Stomach (tissue), 8 donors: ENCODE measurements at regions not wholly inside any gene's neighbourhood (a gene's known extent, or its start where the extent isn't known, plus 50 kb on each side); places are given as distances from the start of the nearest gene placed in this dataset.

Source experiments
- DNase-seq, 2 donors: peaks; one replicate each; pipeline versions ENCODE4 v3.0.0 to v3.0.0-alpha.2; 2013 to 2019
- H3K27ac ChIP-seq, 5 donors: fragments of 200-600 bp in 4 of 5; sonication (generic) in 4 of 5; one replicate each; pipeline ENCODE4 v1.5.1; 2013 to 2019; ENCODE audit warnings: mild to moderate bottlenecking in 1 of 5, moderate library complexity in 1 of 5
- H3K27me3 ChIP-seq, 3 donors: fragments of 200-600 bp; sonication (generic); one replicate each; pipeline ENCODE4 v1.5.1; 2017 to 2019; ENCODE audit warnings: mixed run types in 1 of 3
- H3K36me3 ChIP-seq, 4 donors: fragments of 200-600 bp; sonication (generic); 1 replicate in 3 of 4; 2 replicates in 1 of 4; pipeline ENCODE4 v1.5.1; 2016 to 2019
- H3K4me1 ChIP-seq, 4 donors: fragments of 200-600 bp; sonication (generic); one replicate each; pipeline ENCODE4 v1.5.1; 2016 to 2019
- H3K4me3 ChIP-seq, 4 donors: fragments of 200-600 bp; sonication (generic) in 3 of 4; one replicate each; pipeline ENCODE4 v1.5.1; 2016 to 2019; ENCODE audit warnings: mild to moderate bottlenecking in 1 of 4
- H3K9me3 ChIP-seq, 4 donors: fragments of 200-600 bp; sonication (generic); one replicate each; pipeline ENCODE4 v1.5.1; 2016 to 2019
- CTCF ChIP-seq, 7 experiments: fragments of 450-650 bp in 4 of 7; fragments of 200-600 bp in 3 of 7; sonication (generic) in 3 of 7; IDR thresholded peaks; one replicate each; pipeline ENCODE4 v1.5.1; 2016 to 2019; ENCODE audit warnings: antibody characterized with exemption in 7 of 7, control low read depth in 2 of 7, mild to moderate bottlenecking in 1 of 7
- EP300 ChIP-seq: sonication (generic); formaldehyde crosslinking; IDR thresholded peaks from one replicate; pipeline ENCODE4 v1.6.1; 2017; ENCODE audit warnings: antibody characterized with exemption
- POLR2A ChIP-seq, 4 donors: fragments of 450-650 bp; IDR thresholded peaks; one replicate each; pipeline ENCODE4 v1.6.1; 2016; ENCODE audit warnings: antibody characterized with exemption in 4 of 4, control low read depth in 2 of 4, mild to moderate bottlenecking in 1 of 4, moderate library complexity in 1 of 4
- POLR2AphosphoS5 ChIP-seq, 3 donors: sonication (generic); formaldehyde crosslinking; IDR thresholded peaks; one replicate each; pipeline ENCODE4 v1.6.1; 2016; ENCODE audit warnings: antibody characterized with exemption in 3 of 3
- WGBS, 5 donors: extraction: QIAGEN DNeasy Blood & Tissue Kit in 3 of 5; methylation state at CpG; one replicate each; pipeline versions ENCODE4 v1.1.5 to v1.1.7; 2013 to 2018; 5-methylcytosine and 5-hydroxymethylcytosine counted together
- intact Hi-C: fragments of 100-400 bp; cut with DNase I; formaldehyde crosslinking; loops from one replicate; pipeline ENCODE4 v1.15.1; 2023; ENCODE audit warnings: low total_unique reads
- donor health status: healthy with polysubstance abuse.
- donor health status: Bipolar disorder and iron deficiency.
- donor health status: healthy.

- no peaks in the 10 kb centered on the region for H3K27me3 ChIP-seq
- no peak overlapping the region for H3K4me3 ChIP-seq
- no peaks in the 10 kb centered on the region for H3K4me1 ChIP-seq
- H3K27ac ChIP-seq: no peak overlapping the region
- 87 to 96% (median 90%) methylated on average over 2 of the region's 2 CpGs for WGBS, 5 donors
- H3K9me3 ChIP-seq: peaks cover 0 to 15% (median 3%) of the 10 kb centered on the region in 4 donors
- TF ChIP-seq CTCF (IDR thresholded peaks at IDR 0.05): no peak
- TF ChIP-seq POLR2AphosphoS5 (IDR thresholded peaks at IDR 0.05): no peak
- TF ChIP-seq POLR2A (IDR thresholded peaks at IDR 0.05): no peak
- TF ChIP-seq EP300: no peak
- DNase-seq: no peak
- intact Hi-C loops: no loop called here
- no peaks in the 10 kb centered on the region for H3K36me3 ChIP-seq
Observed at GRCh38 chr2:4670331-4670730, 967.0 kb downstream of the DCDC2C start.

- Histone ChIP-seq H3K27me3 (no peaks in the 10 kb centered on the region), H3K4me1 (no peaks in the 10 kb centered on the region), H3K4me3 (peak overlapping the region in 1 of 4 donors; percentile 3), H3K9me3 (peaks cover 0 to 16% (median 3%) of the 10 kb centered on the region in 4 donors), H3K36me3 (no peaks in the 10 kb centered on the region), H3K27ac (no peak overlapping the region)
- TF ChIP-seq EP300 (no peak), CTCF (IDR thresholded peaks at IDR 0.05) (no peak), POLR2AphosphoS5 (IDR thresholded peaks at IDR 0.05) (no peak), POLR2A (IDR thresholded peaks at IDR 0.05) (no peak)
- WGBS, 5 donors: 85 to 95% (median 88%) methylated on average over 13 of the region's 13 CpGs
- DNase-seq: no peak
- intact Hi-C loops: no loop called here
Observed at GRCh38 chr2:4673025-4673489, 969.7 kb downstream of the DCDC2C start.

- TF ChIP-seq POLR2AphosphoS5 (IDR thresholded peaks at IDR 0.05): no peak
- intact Hi-C loops: no loop called here
- Histone ChIP-seq H3K27ac (no peak overlapping the region), H3K4me3 (no peak overlapping the region), H3K36me3 (no peaks in the 10 kb centered on the region), H3K4me1 (no peaks in the 10 kb centered on the region), H3K27me3 (no peaks in the 10 kb centered on the region), H3K9me3 (peaks cover 0 to 16% (median 3%) of the 10 kb centered on the region in 4 donors)
- no peak for DNase-seq
- 68 to 84% (median 72%) methylated on average over 3 to 6 of the region's 6 CpGs for WGBS, 5 donors
Observed at GRCh38 chr2:4674007-4674406, 970.6 kb downstream of the DCDC2C start.

DNA sequence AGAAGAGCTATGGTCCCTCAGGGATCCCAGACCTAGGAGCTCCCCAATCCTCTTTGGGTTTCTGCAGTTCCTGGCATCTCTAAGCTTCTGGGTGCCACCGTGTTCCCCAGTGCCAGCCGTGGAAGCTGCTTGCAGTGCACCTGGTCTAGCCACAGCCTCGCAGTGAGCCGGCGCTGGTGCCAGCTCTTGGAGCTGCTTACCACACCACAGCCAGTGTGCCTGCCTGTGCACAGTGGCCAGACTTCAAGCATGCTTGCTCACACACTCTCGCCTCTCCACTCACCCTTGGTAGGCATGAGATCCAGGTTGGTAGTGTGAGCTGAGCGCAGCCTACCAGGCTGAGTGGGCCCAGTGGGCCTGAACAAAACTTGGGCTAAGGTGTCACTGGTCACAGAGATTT is 971.9 kb downstream of the DCDC2C start:
- TF ChIP-seq POLR2AphosphoS5 (IDR thresholded peaks at IDR 0.05): no peak
- TF ChIP-seq CTCF (IDR thresholded peaks at IDR 0.05): no peak
- no peak for DNase-seq
- no peaks in the 10 kb centered on the region for H3K4me1 ChIP-seq
- H3K27me3 ChIP-seq: no peaks in the 10 kb centered on the region
- H3K9me3 ChIP-seq: peaks cover 0 to 16% (median 3%) of the 10 kb centered on the region in 4 donors
- intact Hi-C loops: no loop called here
- H3K27ac ChIP-seq: no peak overlapping the region
- no peak overlapping the region for H3K4me3 ChIP-seq
- H3K36me3 ChIP-seq: no peaks in the 10 kb centered on the region
- 90 to 100% (median 94%) methylated on average over 6 to 7 of the region's 7 CpGs for WGBS, 5 donors

DNA sequence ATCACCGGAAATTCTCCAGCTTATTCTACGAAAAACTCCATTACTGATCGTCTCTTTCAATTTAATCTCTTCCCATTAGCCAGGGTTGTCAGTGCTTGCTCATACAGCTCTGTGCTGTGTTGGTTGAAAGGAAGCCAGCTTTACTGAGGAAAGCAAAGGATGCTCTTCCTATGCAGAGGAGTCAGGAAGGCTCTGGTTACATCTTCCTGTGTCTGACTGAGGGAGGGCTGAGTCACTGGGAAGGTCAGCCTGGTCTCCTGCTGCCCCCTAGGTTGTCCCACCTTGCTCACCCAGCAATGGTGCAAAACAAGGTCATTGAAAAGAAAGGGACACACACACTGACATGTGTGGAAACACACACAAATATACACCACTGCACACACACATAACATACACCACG is 975.6 kb downstream of the DCDC2C start:
- H3K27ac ChIP-seq: no peak overlapping the region
- no peaks in the 10 kb centered on the region for H3K4me1 ChIP-seq
- no peak overlapping the region for H3K4me3 ChIP-seq
- WGBS, 5 donors: 74 to 86% (median 79%) methylated on average over 4 of the region's 4 CpGs
- intact Hi-C loops: no loop called here
- no peaks in the 10 kb centered on the region for H3K36me3 ChIP-seq
- no peaks in the 10 kb centered on the region for H3K27me3 ChIP-seq
- H3K9me3 ChIP-seq: peaks cover 0 to 15% (median 2%) of the 10 kb centered on the region in 4 donors
- TF ChIP-seq CTCF (IDR thresholded peaks at IDR 0.05): no peak
- DNase-seq: no peak
